ENCODE measurements at regions not wholly inside any gene's neighbourhood (a gene's known extent, or its start where the extent isn't known, plus 50 kb on each side); places are given as distances from the start of the nearest gene placed in this dataset.

GRCh38 chr10:113420733-113421675 lies 131.8 kb upstream of the HABP2 start:
- Histone ChIP-seq H2AFZ (ENCODE audit: low read length) (no peak overlapping the region), H3K9ac (ENCODE audit: insufficient read depth, low read length) (no peak overlapping the region), H4K20me1 (ENCODE audit: control insufficient read depth, extremely low read depth, insufficient read depth, low read length) (no peaks in the 10 kb centered on the region), H3K27me3 (ENCODE audit: control insufficient read depth, insufficient read depth, low read length) (peaks cover 2% of the 10 kb centered on the region), H3K79me2 (ENCODE audit: control insufficient read depth, insufficient read depth, low read length) (no peaks in the 10 kb centered on the region), H3K4me2 (ENCODE audit: extremely low read depth, insufficient read depth, low read length) (no peak overlapping the region), H3K4me1 (ENCODE audit: control insufficient read depth, extremely low read depth, insufficient read depth, low read length) (no peaks in the 10 kb centered on the region), H3K27ac (ENCODE audit: insufficient read depth, low read length) (no peak overlapping the region), H3K9me3 (ENCODE audit: control insufficient read depth, insufficient read depth, low read depth, low read length) (no peaks in the 10 kb centered on the region), H3K36me3 (ENCODE audit: control insufficient read depth, insufficient read depth, low read length) (no peaks in the 10 kb centered on the region), H3K4me3 (replicated peaks in 1 of 4; ENCODE audit: control extremely low read depth in 1 of 4, insufficient read depth in 1 of 4, low read depth in 3 of 4, low read length in 4 of 4) (no peak overlapping the region)
- DNase-seq (ENCODE audit: low read depth in 2 of 2), result no peak
- TF ChIP-seq CTCF (conservative IDR thresholded peaks at IDR 0.05 in 1 of 2, IDR thresholded peaks at IDR 0.05 in 1 of 2; ENCODE audit: low read depth in 1 of 2, low read length in 2 of 2) (no peak), EZH2 (IDR thresholded peaks at IDR 0.05; ENCODE audit: low read length, missing control alignments) (no peak)

GRCh38 chr10:113422371-113422770 lies 130.5 kb upstream of the HABP2 start:
- Histone ChIP-seq H3K4me2 (ENCODE audit: extremely low read depth, insufficient read depth, low read length) (no peak overlapping the region), H3K27me3 (ENCODE audit: control insufficient read depth, insufficient read depth, low read length) (peaks cover 2% of the 10 kb centered on the region), H3K79me2 (ENCODE audit: control insufficient read depth, insufficient read depth, low read length) (no peaks in the 10 kb centered on the region), H3K36me3 (ENCODE audit: control insufficient read depth, insufficient read depth, low read length) (no peaks in the 10 kb centered on the region), H3K4me1 (ENCODE audit: control insufficient read depth, extremely low read depth, insufficient read depth, low read length) (no peaks in the 10 kb centered on the region), H2AFZ (ENCODE audit: low read length) (no peak overlapping the region), H3K4me3 (replicated peaks in 1 of 4; ENCODE audit: control extremely low read depth in 1 of 4, insufficient read depth in 1 of 4, low read depth in 3 of 4, low read length in 4 of 4) (no peak overlapping the region), H3K27ac (ENCODE audit: insufficient read depth, low read length) (no peak overlapping the region), H3K9me3 (ENCODE audit: control insufficient read depth, insufficient read depth, low read depth, low read length) (no peaks in the 10 kb centered on the region), H3K9ac (ENCODE audit: insufficient read depth, low read length) (no peak overlapping the region), H4K20me1 (ENCODE audit: control insufficient read depth, extremely low read depth, insufficient read depth, low read length) (no peaks in the 10 kb centered on the region)
- TF ChIP-seq CTCF (conservative IDR thresholded peaks at IDR 0.05 in 1 of 2, IDR thresholded peaks at IDR 0.05 in 1 of 2; ENCODE audit: low read depth in 1 of 2, low read length in 2 of 2) (no peak), EZH2 (IDR thresholded peaks at IDR 0.05; ENCODE audit: low read length, missing control alignments) (no peak)
- DNase-seq (ENCODE audit: low read depth in 2 of 2), result no peak

- Histone ChIP-seq H3K79me2 (ENCODE audit: control insufficient read depth, insufficient read depth, low read length) (no peaks in the 10 kb centered on the region), H4K20me1 (ENCODE audit: control insufficient read depth, extremely low read depth, insufficient read depth, low read length) (no peaks in the 10 kb centered on the region), H3K4me3 (replicated peaks in 1 of 4; ENCODE audit: control extremely low read depth in 1 of 4, insufficient read depth in 1 of 4, low read depth in 3 of 4, low read length in 4 of 4) (no peak overlapping the region), H3K9ac (ENCODE audit: insufficient read depth, low read length) (no peak overlapping the region), H2AFZ (ENCODE audit: low read length) (no peak overlapping the region), H3K4me1 (ENCODE audit: control insufficient read depth, extremely low read depth, insufficient read depth, low read length) (no peaks in the 10 kb centered on the region), H3K36me3 (ENCODE audit: control insufficient read depth, insufficient read depth, low read length) (no peaks in the 10 kb centered on the region), H3K27me3 (ENCODE audit: control insufficient read depth, insufficient read depth, low read length) (peaks cover 2% of the 10 kb centered on the region), H3K9me3 (ENCODE audit: control insufficient read depth, insufficient read depth, low read depth, low read length) (no peaks in the 10 kb centered on the region), H3K27ac (ENCODE audit: insufficient read depth, low read length) (no peak overlapping the region), H3K4me2 (ENCODE audit: extremely low read depth, insufficient read depth, low read length) (no peak overlapping the region)
- no peak for DNase-seq (ENCODE audit: low read depth in 2 of 2)
- TF ChIP-seq CTCF (conservative IDR thresholded peaks at IDR 0.05 in 1 of 2, IDR thresholded peaks at IDR 0.05 in 1 of 2; ENCODE audit: low read depth in 1 of 2, low read length in 2 of 2) (no peak), EZH2 (IDR thresholded peaks at IDR 0.05; ENCODE audit: low read length, missing control alignments) (no peak)
Observed at GRCh38 chr10:113423981-113424721, 128.7 kb upstream of the HABP2 start.

Data from fibroblast of lung (primary cell).